ENCODE measurements at regions not wholly inside any gene's neighbourhood (a gene's known extent, or its start where the extent isn't known, plus 50 kb on each side); places are given as distances from the start of the nearest gene placed in this dataset.

- H3F3A ChIP-seq (ENCODE audit: low read depth): no peaks in the 10 kb centered on the region
- no peak overlapping the region for H3K27ac ChIP-seq
- no peaks in the 10 kb centered on the region for H3K36me3 ChIP-seq
- Mint-ChIP-seq H3K27me3 (ENCODE audit: insufficient read depth, low read depth) (peaks cover 4% of the 10 kb centered on the region), H3K36me3 (peaks cover 1% of the 10 kb centered on the region), H3K4me1 (peaks cover 9% of the 10 kb centered on the region), H3K27ac (no peak overlapping the region), H3K4me3 (no peak overlapping the region), H3K9me3 (peaks cover 6% of the 10 kb centered on the region)
- DNase-seq (ENCODE audit: low spot score): no peak
- H3K4me3 ChIP-seq: no peak overlapping the region
- H2AFZ ChIP-seq (replicated peaks): no peak overlapping the region
- H3K79me2 ChIP-seq (ENCODE audit: low read depth): no peaks in the 10 kb centered on the region
- H3K4me1 ChIP-seq: no peaks in the 10 kb centered on the region
- H3K9ac ChIP-seq: no peak overlapping the region
- H3K27me3 ChIP-seq: no peaks in the 10 kb centered on the region
- H3K4me2 ChIP-seq: no peak overlapping the region
- H4K20me1 ChIP-seq (ENCODE audit: low read depth): no peaks in the 10 kb centered on the region
- TF ChIP-seq EZH2 (IDR thresholded peaks at IDR 0.05): no peak
- no peak for TF ChIP-seq CTCF (IDR thresholded peaks at IDR 0.05)
- no peak for TF ChIP-seq EZH2phosphoT487 (IDR thresholded peaks at IDR 0.05)
- H3K9me3 ChIP-seq (ENCODE audit: low read depth): no peaks in the 10 kb centered on the region
Measured at GRCh38 chr5:74140409-74140808, 500.1 kb downstream of the ENC1 start.

GRCh38 chr5:74139589-74139988, 500.9 kb downstream of the ENC1 start:
- Mint-ChIP-seq H3K9me3 (peaks cover 6% of the 10 kb centered on the region), H3K4me3 (no peak overlapping the region), H3K27me3 (ENCODE audit: insufficient read depth, low read depth) (peaks cover 4% of the 10 kb centered on the region), H3K36me3 (peaks cover 1% of the 10 kb centered on the region), H3K4me1 (peaks cover 9% of the 10 kb centered on the region), H3K27ac (no peak overlapping the region)
- Histone ChIP-seq H3K27me3 (no peaks in the 10 kb centered on the region), H3K4me3 (no peak overlapping the region), H3K79me2 (ENCODE audit: low read depth) (no peaks in the 10 kb centered on the region), H2AFZ (replicated peaks) (no peak overlapping the region), H3K9me3 (ENCODE audit: low read depth) (no peaks in the 10 kb centered on the region), H3F3A (ENCODE audit: low read depth) (no peaks in the 10 kb centered on the region), H3K9ac (no peak overlapping the region), H3K4me1 (no peaks in the 10 kb centered on the region), H3K4me2 (no peak overlapping the region), H3K27ac (no peak overlapping the region), H4K20me1 (ENCODE audit: low read depth) (no peaks in the 10 kb centered on the region), H3K36me3 (no peaks in the 10 kb centered on the region)
- no peak for TF ChIP-seq CTCF (IDR thresholded peaks at IDR 0.05)
- TF ChIP-seq EZH2 (IDR thresholded peaks at IDR 0.05): no peak
- TF ChIP-seq EZH2phosphoT487 (IDR thresholded peaks at IDR 0.05): no peak
- DNase-seq (ENCODE audit: low spot score): no peak

GRCh38 chr5:74138721-74139120, 501.8 kb downstream of the ENC1 start:
- Mint-ChIP-seq H3K36me3 (peaks cover 1% of the 10 kb centered on the region), H3K4me3 (no peak overlapping the region), H3K4me1 (peaks cover 2% of the 10 kb centered on the region), H3K27ac (no peak overlapping the region), H3K9me3 (peaks cover 6% of the 10 kb centered on the region), H3K27me3 (ENCODE audit: insufficient read depth, low read depth) (peaks cover 4% of the 10 kb centered on the region)
- Histone ChIP-seq H2AFZ (replicated peaks) (no peak overlapping the region), H3K9ac (no peak overlapping the region), H3K9me3 (ENCODE audit: low read depth) (no peaks in the 10 kb centered on the region), H3K4me3 (no peak overlapping the region), H3K27ac (no peak overlapping the region), H3K36me3 (no peaks in the 10 kb centered on the region), H3K4me2 (no peak overlapping the region), H3K4me1 (no peaks in the 10 kb centered on the region), H3K27me3 (no peaks in the 10 kb centered on the region), H3K79me2 (ENCODE audit: low read depth) (no peaks in the 10 kb centered on the region), H4K20me1 (ENCODE audit: low read depth) (no peaks in the 10 kb centered on the region), H3F3A (ENCODE audit: low read depth) (no peaks in the 10 kb centered on the region)
- TF ChIP-seq EZH2 (IDR thresholded peaks at IDR 0.05) (no peak), EZH2phosphoT487 (IDR thresholded peaks at IDR 0.05) (no peak), CTCF (IDR thresholded peaks at IDR 0.05) (no peak)
- DNase-seq (ENCODE audit: low spot score): no peak
